HG03095 (cell line): ENCODE measurements at regions not wholly inside any gene's neighbourhood (a gene's known extent, or its start where the extent isn't known, plus 50 kb on each side); places are given as distances from the start of the nearest gene placed in this dataset.

Experiments
- ATAC-seq: cut with Tn5 transposase; IDR thresholded peaks from one replicate; pipeline ENCODE4 v1.9.1; 2021; ENCODE audit warnings: moderate library complexity; ENCODE audit not compliant: unreplicated experiment

- ATAC-seq: no peak
Observed at GRCh38 chr6:87909849-87910248, 137.8 kb upstream of the SPACA1 start.

- ATAC-seq: no peak
Observed at GRCh38 chr6:87908978-87909811, 138.4 kb upstream of the SPACA1 start.

- ATAC-seq: no peak
Observed at GRCh38 chr6:87907521-87907920, 140.1 kb upstream of the SPACA1 start.

- ATAC-seq: peak; percentile 89
Observed at GRCh38 chr6:87905101-87905641, 142.5 kb upstream of the SPACA1 start.

- no peak for ATAC-seq
Observed at GRCh38 chr6:87904011-87904410, 143.6 kb upstream of the SPACA1 start.

GRCh38 chr6:87903323-87903722 is 144.3 kb upstream of the SPACA1 start:
- ATAC-seq: no peak

GRCh38 chr6:87902383-87902782 is 145.3 kb upstream of the SPACA1 start:
- ATAC-seq: no peak

- ATAC-seq: no peak
Observed at GRCh38 chr6:87901613-87902012, 146.0 kb upstream of the SPACA1 start.

- no peak for ATAC-seq
Observed at GRCh38 chr6:87900160-87900698, 147.4 kb upstream of the SPACA1 start.

GRCh38 chr6:87899499-87900147 is 148.0 kb upstream of the SPACA1 start:
- ATAC-seq: no peak

GRCh38 chr6:87897663-87898062 is 150.0 kb upstream of the SPACA1 start:
- ATAC-seq: no peak

GRCh38 chr6:87897013-87897412 is 150.6 kb upstream of the SPACA1 start:
- no peak for ATAC-seq

GRCh38 chr6:87887266-87887665 is 160.4 kb upstream of the SPACA1 start:
- ATAC-seq: no peak

GRCh38 chr6:87884203-87884602 is 163.4 kb upstream of the SPACA1 start:
- no peak for ATAC-seq

GRCh38 chr6:87881342-87881895 is 166.2 kb upstream of the SPACA1 start:
- ATAC-seq: no peak

GRCh38 chr6:87879132-87879861 is 168.3 kb upstream of the SPACA1 start:
- ATAC-seq: peak; percentile 76

GRCh38 chr6:87875781-87876180 is 171.9 kb upstream of the SPACA1 start:
- ATAC-seq: no peak

GRCh38 chr6:87873556-87873955 is 171.5 kb upstream of the AKIRIN2 start:
- no peak for ATAC-seq

- no peak for ATAC-seq
Observed at GRCh38 chr6:87870556-87870955, 168.5 kb upstream of the AKIRIN2 start.

- no peak for ATAC-seq
Observed at GRCh38 chr6:87869064-87869905, 167.3 kb upstream of the AKIRIN2 start.
